ENCODE measurements at regions not wholly inside any gene's neighbourhood (a gene's known extent, or its start where the extent isn't known, plus 50 kb on each side); places are given as distances from the start of the nearest gene placed in this dataset.

- DNase-seq = no peak
- H3K4me1 ChIP-seq (ENCODE audit: control insufficient read depth in 1 of 2, insufficient read depth in 2 of 2, low read depth in 1 of 2, low read length in 1 of 2) = peaks cover 0 to 4% of the 10 kb centered on the region in 2 experiments; a peak in 1 of 4 replicates
- H3K36me3 ChIP-seq (replicated peaks in 1 of 2; ENCODE audit: control insufficient read depth in 1 of 2, insufficient read depth in 2 of 2, low read length in 1 of 2) = no peaks in the 10 kb centered on the region
- TF ChIP-seq NRF1 (IDR thresholded peaks at IDR 0.05; ENCODE audit: low read depth, low read length) = no peak
- no peak for TF ChIP-seq SIN3A (IDR thresholded peaks at IDR 0.05; ENCODE audit: borderline replicate concordance, low read depth, low read length)
- TF ChIP-seq TAF1 (IDR thresholded peaks at IDR 0.05; ENCODE audit: borderline replicate concordance, low read depth, low read length) = no peak
- no peak for TF ChIP-seq REST (IDR thresholded peaks at IDR 0.05; ENCODE audit: low read depth, low read length)
- TF ChIP-seq TCF12 (IDR thresholded peaks at IDR 0.05) = no peak
- no peak for TF ChIP-seq RXRA (IDR thresholded peaks at IDR 0.05; ENCODE audit: borderline replicate concordance, low read depth)
- TF ChIP-seq PBX3 (IDR thresholded peaks at IDR 0.05) = no peak
- H3K27ac ChIP-seq (ENCODE audit: low read depth in 2 of 2, low read length in 1 of 2) = peak overlapping the region in 1 of 2 experiments; percentile 46; a peak in 2 of 4 replicates
- no peaks in the 10 kb centered on the region for H3K79me2 ChIP-seq (ENCODE audit: insufficient read depth)
- H3K27me3 ChIP-seq (ENCODE audit: insufficient read depth) = no peaks in the 10 kb centered on the region
- no peak overlapping the region; the same call in 1 of the 2 replicates for H3K4me2 ChIP-seq
- ChIA-PET POLR2A (no interaction called here), CTCF (no interaction called here)
- no peak overlapping the region for H3K9ac ChIP-seq
- no peak overlapping the region for H2AFZ ChIP-seq (ENCODE audit: low read depth)
- H4K20me1 ChIP-seq (ENCODE audit: insufficient read depth) = no peaks in the 10 kb centered on the region
- no peaks in the 10 kb centered on the region for H3K9me2 ChIP-seq
- H3F3A ChIP-seq (replicated peaks; ENCODE audit: insufficient read depth) = peaks cover 7% of the 10 kb centered on the region
- H3K9me3 ChIP-seq = no peaks in the 10 kb centered on the region; the same call in 1 of the 2 replicates
- 74% methylated on average over 1 of the region's 1 CpG for WGBS (ENCODE audit: low lambda C conversion rate)
- H3K4me3 ChIP-seq (ENCODE audit: low read depth in 2 of 2, low read length in 1 of 2) = no peak overlapping the region
Observed at GRCh38 chr4:123652476-123652875, 255.9 kb downstream of the SPRY1 start.

- TF ChIP-seq POLR2AphosphoS5 (IDR thresholded peaks at IDR 0.05; ENCODE audit: low read depth, low read length) (no peak), GATA2 (CRISPR knock-in tag; IDR thresholded peaks at IDR 0.05) (no peak), YY1 (IDR thresholded peaks at IDR 0.05; ENCODE audit: low read depth) (no peak), EZH2phosphoT487 (IDR thresholded peaks at IDR 0.05; ENCODE audit: borderline replicate concordance, low read depth) (no peak), MAX (IDR thresholded peaks at IDR 0.05; ENCODE audit: low read depth) (no peak), TAF1 (IDR thresholded peaks at IDR 0.05; ENCODE audit: borderline replicate concordance, low read depth, low read length) (no peak), TEAD4 (IDR thresholded peaks at IDR 0.05; ENCODE audit: borderline replicate concordance, insufficient read depth) (no peak), RAD21 (IDR thresholded peaks at IDR 0.05; ENCODE audit: low read length) (no peak), PBX3 (IDR thresholded peaks at IDR 0.05) (no peak), GABPA (IDR thresholded peaks at IDR 0.05; ENCODE audit: low read depth) (no peak), JUND (IDR thresholded peaks at IDR 0.05) (no peak), CHD2 (IDR thresholded peaks at IDR 0.05; ENCODE audit: low read length, partially characterized antibody) (no peak), NRF1 (IDR thresholded peaks at IDR 0.05; ENCODE audit: low read depth, low read length) (no peak), ZBTB33 (IDR thresholded peaks at IDR 0.05; ENCODE audit: borderline replicate concordance, low read depth) (no peak), ELF1 (IDR thresholded peaks at IDR 0.05) (no peak), MEF2A (IDR thresholded peaks at IDR 0.05; ENCODE audit: borderline replicate concordance, low read depth) (no peak)
- ChIA-PET CTCF (no interaction called here), POLR2A (no interaction called here)
- Histone ChIP-seq H2AFZ (ENCODE audit: low read depth) (no peak overlapping the region), H3K79me2 (ENCODE audit: insufficient read depth) (no peaks in the 10 kb centered on the region), H3K4me1 (ENCODE audit: control insufficient read depth in 1 of 2, insufficient read depth in 2 of 2, low read depth in 1 of 2, low read length in 1 of 2) (peaks cover 0 to 4% of the 10 kb centered on the region in 2 experiments; a peak in 1 of 4 replicates), H3F3A (replicated peaks; ENCODE audit: insufficient read depth) (peaks cover 7% of the 10 kb centered on the region), H3K27ac (ENCODE audit: low read depth in 2 of 2, low read length in 1 of 2) (peak overlapping the region in 1 of 2 experiments; percentile 15; a peak in 1 of 4 replicates), H3K9me2 (no peaks in the 10 kb centered on the region), H3K9ac (no peak overlapping the region), H3K9me3 (no peaks in the 10 kb centered on the region; the same call in 1 of the 2 replicates), H3K27me3 (ENCODE audit: insufficient read depth) (no peaks in the 10 kb centered on the region), H3K4me2 (no peak overlapping the region), H3K36me3 (replicated peaks in 1 of 2; ENCODE audit: control insufficient read depth in 1 of 2, insufficient read depth in 2 of 2, low read length in 1 of 2) (no peaks in the 10 kb centered on the region), H3K4me3 (ENCODE audit: low read depth in 2 of 2, low read length in 1 of 2) (no peak overlapping the region), H4K20me1 (ENCODE audit: insufficient read depth) (no peaks in the 10 kb centered on the region)
- no peak for DNase-seq
- WGBS (ENCODE audit: low lambda C conversion rate) = 96% methylated on average over 2 of the region's 2 CpGs
Observed at GRCh38 chr4:123653236-123653635, 256.6 kb downstream of the SPRY1 start.

Data from SK-N-SH (cell line).